Fibroblast of pulmonary artery (primary cell): ENCODE measurements at regions not wholly inside any gene's neighbourhood (a gene's known extent, or its start where the extent isn't known, plus 50 kb on each side); places are given as distances from the start of the nearest gene placed in this dataset.

Source experiments
- DNase-seq: peaks from one replicate; pipeline ENCODE4 v3.0.0-alpha.2; 2010; ENCODE audit warnings: low read depth
- H3K4me3 ChIP-seq: replicated peaks from 2 replicates; pipeline ENCODE4 v1.5.1; 2011; ENCODE audit warnings: low read depth, mild to moderate bottlenecking, control low read depth, low read length, moderate library complexity
- TF ChIP-seq, protein P1 (sequence below): IDR thresholded peaks from 2 replicates; pipeline ENCODE4 v1.5.1; 2011; ENCODE audit warnings: mild to moderate bottlenecking, control low read depth, low read length, inconsistent platforms; ENCODE audit errors: missing control alignments

DNA sequence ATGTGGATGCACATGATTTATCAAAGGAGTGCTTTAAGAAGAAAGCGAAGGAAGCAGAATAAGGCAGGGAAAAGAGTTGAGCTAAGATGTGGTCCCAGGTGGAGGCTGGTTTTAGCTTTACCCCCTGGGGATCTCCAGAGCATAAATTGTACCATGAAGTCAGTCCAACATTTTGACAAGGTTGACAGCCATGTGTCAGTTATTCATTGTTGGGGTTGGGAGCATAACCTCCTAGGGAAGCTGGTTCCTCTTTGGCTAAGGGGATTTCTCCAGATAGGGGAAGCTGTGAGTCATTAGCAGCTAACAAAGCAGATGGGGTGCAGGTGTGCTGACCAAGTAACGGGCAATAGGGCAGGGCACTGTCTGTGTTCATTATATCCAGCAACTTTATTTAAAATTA is 123.7 kb upstream of the IGSF10 start:
- TF ChIP-seq, protein P1, sequence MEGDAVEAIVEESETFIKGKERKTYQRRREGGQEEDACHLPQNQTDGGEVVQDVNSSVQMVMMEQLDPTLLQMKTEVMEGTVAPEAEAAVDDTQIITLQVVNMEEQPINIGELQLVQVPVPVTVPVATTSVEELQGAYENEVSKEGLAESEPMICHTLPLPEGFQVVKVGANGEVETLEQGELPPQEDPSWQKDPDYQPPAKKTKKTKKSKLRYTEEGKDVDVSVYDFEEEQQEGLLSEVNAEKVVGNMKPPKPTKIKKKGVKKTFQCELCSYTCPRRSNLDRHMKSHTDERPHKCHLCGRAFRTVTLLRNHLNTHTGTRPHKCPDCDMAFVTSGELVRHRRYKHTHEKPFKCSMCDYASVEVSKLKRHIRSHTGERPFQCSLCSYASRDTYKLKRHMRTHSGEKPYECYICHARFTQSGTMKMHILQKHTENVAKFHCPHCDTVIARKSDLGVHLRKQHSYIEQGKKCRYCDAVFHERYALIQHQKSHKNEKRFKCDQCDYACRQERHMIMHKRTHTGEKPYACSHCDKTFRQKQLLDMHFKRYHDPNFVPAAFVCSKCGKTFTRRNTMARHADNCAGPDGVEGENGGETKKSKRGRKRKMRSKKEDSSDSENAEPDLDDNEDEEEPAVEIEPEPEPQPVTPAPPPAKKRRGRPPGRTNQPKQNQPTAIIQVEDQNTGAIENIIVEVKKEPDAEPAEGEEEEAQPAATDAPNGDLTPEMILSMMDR = no peak
- DNase-seq = no peak

DNA sequence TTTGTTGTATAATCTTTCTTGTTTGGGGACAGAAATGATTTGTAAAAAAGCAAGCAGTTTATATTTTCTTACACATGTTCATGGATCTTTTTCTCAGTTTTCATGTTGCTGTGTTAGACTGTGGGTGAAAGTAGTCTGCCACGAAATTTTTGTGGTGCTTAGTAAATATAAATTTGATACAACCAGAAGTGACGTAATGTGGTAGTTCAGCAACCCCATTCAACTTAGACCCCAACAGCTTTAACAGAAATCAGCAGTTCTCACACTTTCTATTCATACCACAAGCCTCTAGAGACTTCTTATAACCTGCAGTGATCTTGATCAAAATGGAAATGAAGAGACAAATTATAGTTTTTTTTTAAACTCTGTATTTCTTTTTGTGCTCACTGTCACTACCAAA is 120.2 kb upstream of the IGSF10 start:
- TF ChIP-seq, protein P1 = no peak
- DNase-seq = no peak
- H3K4me3 ChIP-seq = no peak overlapping the region

More for the DNA sequence above, 123.7 kb upstream of the IGSF10 start:
- H3K4me3 ChIP-seq = no peak overlapping the region

DNA sequence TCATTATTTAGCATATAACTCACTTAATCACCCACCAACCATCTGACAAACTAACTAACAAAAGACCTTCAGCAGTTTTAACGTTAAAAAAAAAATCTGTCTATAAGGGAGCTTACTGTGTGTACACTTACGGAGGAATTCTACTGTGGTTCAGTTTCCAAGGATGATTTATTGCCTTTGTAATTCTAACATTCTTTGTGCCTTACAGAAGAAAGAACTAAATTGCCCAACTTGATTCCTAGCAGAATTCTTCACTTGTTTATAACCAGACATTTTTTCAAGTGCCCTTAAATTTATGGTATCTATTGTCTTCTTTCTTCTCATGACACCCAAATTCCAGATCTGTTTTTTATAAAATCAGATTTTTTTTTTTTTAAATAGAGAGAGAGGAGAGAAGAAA is 119.7 kb upstream of the IGSF10 start:
- DNase-seq = peak; percentile 88
- TF ChIP-seq, protein P1 = no peak
- H3K4me3 ChIP-seq = no peak overlapping the region

DNA sequence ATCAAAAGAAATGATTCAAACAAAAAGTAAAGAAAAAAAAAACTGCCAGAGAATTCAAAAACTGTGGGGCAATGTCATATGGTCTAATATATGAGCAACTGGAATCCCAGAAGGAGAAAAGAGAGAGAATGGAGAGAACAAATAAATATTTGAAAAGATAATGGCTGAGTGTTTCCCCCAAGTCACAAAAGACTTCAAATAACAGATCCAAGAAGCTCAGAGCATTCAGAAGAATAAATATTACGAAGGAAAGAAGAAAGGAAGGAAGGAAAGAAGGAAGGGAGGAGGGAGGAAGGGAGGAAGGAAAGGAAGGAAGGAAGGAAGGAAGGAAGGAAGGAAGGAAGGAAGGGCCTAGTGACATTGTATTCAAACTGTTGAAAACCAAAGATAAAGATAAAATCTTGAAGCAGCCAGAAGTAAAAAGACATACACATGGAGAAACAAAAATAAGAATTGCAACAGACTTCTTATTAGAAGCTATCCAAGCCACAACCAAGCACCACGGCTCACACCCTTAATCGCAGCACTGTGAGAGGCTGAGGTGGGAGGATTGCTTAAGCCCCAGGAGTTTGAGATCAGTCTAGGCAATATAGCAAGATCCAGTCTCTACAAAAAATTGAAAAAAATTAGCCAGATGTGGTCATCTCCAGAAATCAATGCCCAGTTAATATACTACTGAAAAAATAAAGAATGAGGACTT is 118.9 kb upstream of the IGSF10 start:
- DNase-seq = peak; percentile 65
- TF ChIP-seq, protein P1 = no peak
- no peak overlapping the region for H3K4me3 ChIP-seq

DNA sequence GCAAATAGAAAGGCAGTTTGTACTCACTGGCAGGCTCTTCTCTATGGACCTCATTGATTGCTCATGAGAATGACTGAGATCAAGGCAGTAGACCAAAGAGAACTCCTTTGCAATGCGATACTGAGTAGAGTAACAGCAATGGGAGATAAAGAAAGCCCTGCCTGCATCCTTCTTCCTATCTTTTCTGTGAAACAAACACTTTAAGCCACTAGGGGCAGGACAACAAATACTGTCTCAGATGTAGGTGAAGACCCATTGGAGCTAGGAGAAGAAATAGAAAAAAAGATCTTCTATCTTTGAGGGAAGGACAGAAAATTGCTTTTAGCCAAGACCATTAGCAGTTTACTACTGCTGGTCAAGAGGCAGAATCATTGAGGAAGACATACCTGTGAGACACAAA is 117.6 kb upstream of the IGSF10 start:
- DNase-seq = no peak
- no peak overlapping the region for H3K4me3 ChIP-seq
- TF ChIP-seq, protein P1 = no peak

DNA sequence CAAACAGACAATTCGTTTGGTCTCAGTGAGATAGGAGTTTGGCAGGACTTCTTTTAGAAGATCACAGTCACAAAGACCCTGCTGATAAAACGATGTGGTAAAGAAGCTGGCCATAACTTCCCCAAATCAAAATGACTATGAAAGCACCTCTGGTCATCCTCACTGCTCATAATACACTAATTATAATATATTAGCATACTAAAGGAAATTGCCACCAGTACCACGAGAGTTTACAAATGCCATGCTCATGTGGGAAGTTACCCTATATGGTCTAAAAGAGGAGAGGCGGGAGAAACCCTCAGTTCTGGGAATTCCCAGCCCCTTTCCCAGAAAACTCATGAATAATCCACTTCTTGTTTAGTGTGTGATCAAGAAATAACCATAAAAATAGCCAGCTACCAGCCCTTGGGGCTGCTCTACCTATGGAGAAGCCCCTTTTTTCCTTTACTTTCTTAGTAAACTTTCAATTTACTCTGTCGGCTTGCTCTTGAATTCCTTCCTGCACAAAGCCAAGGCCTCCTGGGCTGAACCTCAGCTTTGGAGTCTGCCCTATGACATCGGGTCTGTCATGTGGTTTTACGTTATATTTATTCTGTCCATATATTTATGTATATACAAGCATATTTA is 115.8 kb upstream of the IGSF10 start:
- no peak for DNase-seq
- no peak overlapping the region for H3K4me3 ChIP-seq
- TF ChIP-seq, protein P1 = no peak

DNA sequence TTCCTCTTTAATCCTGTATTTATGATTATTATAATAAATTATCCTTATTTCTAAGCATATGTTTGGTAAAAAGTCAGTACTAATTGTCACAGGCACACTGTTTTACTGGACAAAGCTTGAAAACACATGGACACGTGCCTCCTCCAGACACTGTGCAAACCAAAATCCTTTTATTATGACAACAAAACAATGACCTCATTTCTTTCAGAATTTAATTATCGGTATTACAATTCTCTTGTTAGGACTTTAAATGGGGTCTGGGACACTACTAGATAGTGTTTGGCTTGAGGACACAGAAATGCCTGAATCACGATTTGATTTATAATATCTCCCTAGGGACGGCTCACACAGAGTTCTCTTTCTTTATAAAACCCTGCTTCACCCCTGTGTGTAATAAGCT is 107.3 kb upstream of the IGSF10 start:
- no peak overlapping the region for H3K4me3 ChIP-seq
- TF ChIP-seq, protein P1 = no peak
- DNase-seq = no peak
